HL-60/S4 treated with phorbol 12-myristate 13-acetate at 8.2 ng/mL for 4 days and 3 days (cell line): ENCODE measurements at regions not wholly inside any gene's neighbourhood (a gene's known extent, or its start where the extent isn't known, plus 50 kb on each side); places are given as distances from the start of the nearest gene placed in this dataset.

Experiments
- in situ Hi-C: fragments of 300-500 bp; cut with MboI; formaldehyde crosslinking; loops from 2 replicates; pipeline ENCODE4 v1.15.0; 2022; ENCODE audit warnings: low sequenced_read_pairs

GRCh38 chr9:89874351-89875321, 269.8 kb downstream of the GADD45G start:
- in situ Hi-C loops = no loop called here

- in situ Hi-C loops = no loop called here
Measured at GRCh38 chr9:89877051-89878002, 272.5 kb downstream of the GADD45G start.

- in situ Hi-C loops = no loop called here
Measured at GRCh38 chr9:89878003-89878411, 273.2 kb downstream of the GADD45G start.

GRCh38 chr9:89878687-89879086, 273.9 kb downstream of the GADD45G start:
- in situ Hi-C loops = no loop called here

- in situ Hi-C loops = no loop called here
Measured at GRCh38 chr9:89879276-89879675, 274.5 kb downstream of the GADD45G start.

- in situ Hi-C loops = no loop called here
Measured at GRCh38 chr9:89879701-89880100, 274.9 kb downstream of the GADD45G start.

- in situ Hi-C loops = no loop called here
Measured at GRCh38 chr9:89880161-89880560, 275.3 kb downstream of the GADD45G start.

- in situ Hi-C loops = no loop called here
Measured at GRCh38 chr9:89880721-89881120, 275.9 kb downstream of the GADD45G start.

- in situ Hi-C loops = no loop called here
Measured at GRCh38 chr9:89881431-89881830, 276.6 kb downstream of the GADD45G start.

- in situ Hi-C loops = no loop called here
Measured at GRCh38 chr9:89882930-89883361, 278.1 kb downstream of the GADD45G start.

GRCh38 chr9:89883401-89884341, 278.9 kb downstream of the GADD45G start:
- in situ Hi-C loops = no loop called here

- in situ Hi-C loops = no loop called here
Measured at GRCh38 chr9:89884356-89885083, 279.7 kb downstream of the GADD45G start.

- in situ Hi-C loops = no loop called here
Measured at GRCh38 chr9:89885156-89885555, 280.3 kb downstream of the GADD45G start.

GRCh38 chr9:89886281-89886700, 281.5 kb downstream of the GADD45G start:
- in situ Hi-C loops = no loop called here

GRCh38 chr9:89887286-89887685, 282.5 kb downstream of the GADD45G start:
- in situ Hi-C loops = no loop called here

GRCh38 chr9:89888233-89888632, 283.4 kb downstream of the GADD45G start:
- in situ Hi-C loops = no loop called here

- in situ Hi-C loops = no loop called here
Measured at GRCh38 chr9:89888677-89889076, 283.9 kb downstream of the GADD45G start.

GRCh38 chr9:89889865-89890264, 285.1 kb downstream of the GADD45G start:
- in situ Hi-C loops = no loop called here

GRCh38 chr9:89890326-89890980, 285.6 kb downstream of the GADD45G start:
- in situ Hi-C loops = no loop called here
